ENCODE measurements at regions not wholly inside any gene's neighbourhood (a gene's known extent, or its start where the extent isn't known, plus 50 kb on each side); places are given as distances from the start of the nearest gene placed in this dataset.
"Not testable (repeated sequence)": the region's sequence is repeated elsewhere in the genome, so short reads cannot be mapped to it uniquely, and the experiment has no call there.

GRCh38 chr5:33205727-33206410, 234.9 kb upstream of the TARS1 start:
- peaks cover 0 to 7% (median 2%) of the 10 kb centered on the region in 4 donors for H3K4me1 ChIP-seq
- TF ChIP-seq POLR2AphosphoS5 (IDR thresholded peaks at IDR 0.05) (no peak), POLR2A (IDR thresholded peaks at IDR 0.05) (no peak), EP300 (IDR thresholded peaks at IDR 0.05) (no peak)
- intact Hi-C loops (cut with DNase I; ENCODE audit: low total_unique reads) = no loop called here
- H3K9me3 ChIP-seq = no peaks in the 10 kb centered on the region
- 70 to 78% (median 74%) methylated on average over 1 of the region's 1 CpG for WGBS, 5 donors
- H3K27ac ChIP-seq = no peak overlapping the region
- H3K27me3 ChIP-seq = no peaks in the 10 kb centered on the region
- no peaks in the 10 kb centered on the region for H3K36me3 ChIP-seq
- peak in 1 of 2 donors; percentile 34 for DNase-seq
- H3K4me3 ChIP-seq = no peak overlapping the region

GRCh38 chr5:33206962-33207506, 233.7 kb upstream of the TARS1 start:
- Histone ChIP-seq H3K4me3 (no peak overlapping the region), H3K9me3 (no peaks in the 10 kb centered on the region), H3K27ac (no peak overlapping the region), H3K27me3 (no peaks in the 10 kb centered on the region), H3K36me3 (no peaks in the 10 kb centered on the region), H3K4me1 (peaks cover 0 to 7% (median 2%) of the 10 kb centered on the region in 4 donors)
- intact Hi-C loops (cut with DNase I; ENCODE audit: low total_unique reads) = no loop called here
- WGBS, 5 donors = 87 to 95% (median 89%) methylated on average over 3 of the region's 3 CpGs
- TF ChIP-seq CTCF (IDR thresholded peaks at IDR 0.05) (no peak), POLR2A (IDR thresholded peaks at IDR 0.05) (no peak), POLR2AphosphoS5 (IDR thresholded peaks at IDR 0.05) (no peak), EP300 (IDR thresholded peaks at IDR 0.05) (no peak)
- no peak for DNase-seq

DNA sequence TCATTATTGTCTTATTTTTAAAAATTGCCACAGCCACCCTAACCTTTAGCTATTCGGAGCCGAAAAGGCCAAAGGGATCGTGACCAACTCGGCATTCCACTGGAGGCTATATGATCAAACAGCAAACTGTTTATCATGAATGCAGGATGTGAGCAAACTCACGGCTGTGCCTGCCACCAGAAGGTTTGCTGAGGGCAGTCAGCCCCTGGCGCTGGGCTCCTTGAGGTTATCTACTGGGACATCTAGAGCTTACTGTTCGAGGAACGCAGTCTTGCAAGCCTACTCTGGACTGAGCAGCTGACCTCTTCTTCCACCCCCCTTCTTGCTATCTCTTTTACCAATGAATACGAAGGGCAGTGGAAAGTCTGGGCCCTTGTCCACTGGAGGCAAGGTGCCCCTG, 231.5 kb upstream of the TARS1 start:
- no peak for DNase-seq
- peaks cover 0 to 7% (median 2%) of the 10 kb centered on the region in 4 donors for H3K4me1 ChIP-seq
- intact Hi-C loops (cut with DNase I; ENCODE audit: low total_unique reads) = no loop called here
- H3K27ac ChIP-seq = no peak overlapping the region
- H3K36me3 ChIP-seq = no peaks in the 10 kb centered on the region
- H3K4me3 ChIP-seq = no peak overlapping the region
- TF ChIP-seq CTCF (IDR thresholded peaks at IDR 0.05) = no peak
- no peak for TF ChIP-seq POLR2AphosphoS5 (IDR thresholded peaks at IDR 0.05)
- WGBS, 5 donors = 70 to 77% (median 71%) methylated on average over 9 of the region's 9 CpGs
- H3K9me3 ChIP-seq = no peaks in the 10 kb centered on the region
- no peaks in the 10 kb centered on the region for H3K27me3 ChIP-seq

- H3K4me1 ChIP-seq; H3K36me3 ChIP-seq; H3K27me3 ChIP-seq; DNase-seq; intact Hi-C loops (cut with DNase I; ENCODE audit: low total_unique reads); H3K27ac ChIP-seq; H3K9me3 ChIP-seq; H3K4me3 ChIP-seq: not testable (repeated sequence)
Measured at GRCh38 chr5:33210221-33210620, 230.5 kb upstream of the TARS1 start.

DNA sequence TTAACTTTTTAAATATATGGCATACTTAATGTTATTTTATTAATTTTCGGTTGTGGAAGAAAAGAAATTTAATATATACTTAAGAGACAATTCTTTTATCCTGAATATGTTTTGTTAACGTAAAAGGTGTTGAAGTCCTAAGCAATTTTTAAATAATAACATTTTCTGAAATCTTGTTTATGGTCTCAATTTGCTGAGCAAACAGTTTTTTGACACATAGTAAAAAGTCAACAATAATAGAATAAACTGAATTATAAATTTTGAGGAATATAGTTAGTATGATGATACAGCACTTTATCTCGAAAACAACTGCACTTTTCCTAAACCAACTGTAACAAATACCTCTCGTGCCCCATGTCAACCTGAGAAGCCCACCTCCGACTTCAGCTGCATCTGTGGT, 229.8 kb upstream of the TARS1 start:
- Histone ChIP-seq H3K4me3 (no peak overlapping the region), H3K36me3 (no peaks in the 10 kb centered on the region), H3K27me3 (no peaks in the 10 kb centered on the region), H3K4me1 (peaks cover 0 to 2% (median 0%) of the 10 kb centered on the region in 4 donors), H3K27ac (no peak overlapping the region), H3K9me3 (no peaks in the 10 kb centered on the region)
- no peak for DNase-seq
- 88 to 91% (median 88%) methylated on average over 5 of the region's 5 CpGs for WGBS, 5 donors
- TF ChIP-seq EP300 (IDR thresholded peaks at IDR 0.05) (no peak), CTCF (IDR thresholded peaks at IDR 0.05) (no peak), POLR2A (IDR thresholded peaks at IDR 0.05) (no peak), POLR2AphosphoS5 (IDR thresholded peaks at IDR 0.05) (no peak)
- intact Hi-C loops (cut with DNase I; ENCODE audit: low total_unique reads) = no loop called here

All from stomach (tissue), 8 donors.